HFF-Myc (cell line): ENCODE measurements at regions not wholly inside any gene's neighbourhood (a gene's known extent, or its start where the extent isn't known, plus 50 kb on each side); places are given as distances from the start of the nearest gene placed in this dataset.

Experiments
- DNase-seq: peaks from one replicate; pipeline ENCODE4 v3.0.0-alpha.2; 2011; ENCODE audit warnings: low read depth; ENCODE audit errors: extremely low read depth
- H3K4me3 ChIP-seq: replicated peaks from 2 replicates; pipeline ENCODE4 v1.5.1; 2011; ENCODE audit warnings: low read depth, mild to moderate bottlenecking, control low read depth, low read length
- TF ChIP-seq, protein P1 (sequence below): IDR thresholded peaks from 2 replicates; pipeline ENCODE4 v1.5.1; 2012; ENCODE audit warnings: mild to moderate bottlenecking, low read depth, low read length, control low read depth; ENCODE audit errors: missing control alignments

DNA sequence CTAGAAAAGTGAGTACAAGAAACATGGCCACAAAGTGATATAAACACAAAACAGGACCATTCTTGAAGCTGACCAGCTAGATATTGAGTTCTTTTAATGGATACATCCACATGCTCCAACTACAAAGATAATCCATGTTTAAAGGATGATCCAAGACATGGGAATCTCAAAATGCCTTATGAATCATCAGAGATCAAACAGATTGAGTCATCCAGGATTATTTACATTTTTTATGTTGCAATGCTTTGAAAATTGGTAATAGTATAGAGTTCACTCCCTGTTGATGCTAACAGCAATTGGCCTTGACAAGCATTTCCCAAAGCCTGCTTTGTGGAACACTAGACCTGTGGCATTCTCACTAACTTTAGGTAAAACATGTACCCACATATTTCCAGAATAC lies 293.0 kb upstream of the TBX3 start:
- TF ChIP-seq, protein P1, sequence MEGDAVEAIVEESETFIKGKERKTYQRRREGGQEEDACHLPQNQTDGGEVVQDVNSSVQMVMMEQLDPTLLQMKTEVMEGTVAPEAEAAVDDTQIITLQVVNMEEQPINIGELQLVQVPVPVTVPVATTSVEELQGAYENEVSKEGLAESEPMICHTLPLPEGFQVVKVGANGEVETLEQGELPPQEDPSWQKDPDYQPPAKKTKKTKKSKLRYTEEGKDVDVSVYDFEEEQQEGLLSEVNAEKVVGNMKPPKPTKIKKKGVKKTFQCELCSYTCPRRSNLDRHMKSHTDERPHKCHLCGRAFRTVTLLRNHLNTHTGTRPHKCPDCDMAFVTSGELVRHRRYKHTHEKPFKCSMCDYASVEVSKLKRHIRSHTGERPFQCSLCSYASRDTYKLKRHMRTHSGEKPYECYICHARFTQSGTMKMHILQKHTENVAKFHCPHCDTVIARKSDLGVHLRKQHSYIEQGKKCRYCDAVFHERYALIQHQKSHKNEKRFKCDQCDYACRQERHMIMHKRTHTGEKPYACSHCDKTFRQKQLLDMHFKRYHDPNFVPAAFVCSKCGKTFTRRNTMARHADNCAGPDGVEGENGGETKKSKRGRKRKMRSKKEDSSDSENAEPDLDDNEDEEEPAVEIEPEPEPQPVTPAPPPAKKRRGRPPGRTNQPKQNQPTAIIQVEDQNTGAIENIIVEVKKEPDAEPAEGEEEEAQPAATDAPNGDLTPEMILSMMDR = no peak
- DNase-seq = no peak
- H3K4me3 ChIP-seq = no peak overlapping the region

DNA sequence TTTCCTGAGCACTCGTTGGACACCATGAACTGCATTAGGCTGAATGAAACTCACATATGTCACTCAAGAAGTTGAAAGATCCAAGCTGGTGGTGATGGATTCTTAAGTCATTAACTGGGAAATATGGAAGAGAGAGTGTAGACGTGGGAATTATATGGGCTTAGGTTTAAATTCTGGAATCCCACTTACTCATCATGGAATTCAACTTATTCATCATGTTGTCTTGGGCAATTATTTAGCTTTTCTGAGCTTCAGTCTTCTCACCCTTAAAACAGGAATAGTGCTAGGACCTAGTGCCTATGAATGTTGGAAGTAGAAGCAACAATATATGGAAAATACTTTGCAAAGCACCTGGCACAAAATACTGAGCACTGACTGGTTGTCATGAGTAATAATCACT lies 292.4 kb upstream of the TBX3 start:
- TF ChIP-seq, protein P1 = no peak
- no peak overlapping the region for H3K4me3 ChIP-seq
- DNase-seq = no peak

DNA sequence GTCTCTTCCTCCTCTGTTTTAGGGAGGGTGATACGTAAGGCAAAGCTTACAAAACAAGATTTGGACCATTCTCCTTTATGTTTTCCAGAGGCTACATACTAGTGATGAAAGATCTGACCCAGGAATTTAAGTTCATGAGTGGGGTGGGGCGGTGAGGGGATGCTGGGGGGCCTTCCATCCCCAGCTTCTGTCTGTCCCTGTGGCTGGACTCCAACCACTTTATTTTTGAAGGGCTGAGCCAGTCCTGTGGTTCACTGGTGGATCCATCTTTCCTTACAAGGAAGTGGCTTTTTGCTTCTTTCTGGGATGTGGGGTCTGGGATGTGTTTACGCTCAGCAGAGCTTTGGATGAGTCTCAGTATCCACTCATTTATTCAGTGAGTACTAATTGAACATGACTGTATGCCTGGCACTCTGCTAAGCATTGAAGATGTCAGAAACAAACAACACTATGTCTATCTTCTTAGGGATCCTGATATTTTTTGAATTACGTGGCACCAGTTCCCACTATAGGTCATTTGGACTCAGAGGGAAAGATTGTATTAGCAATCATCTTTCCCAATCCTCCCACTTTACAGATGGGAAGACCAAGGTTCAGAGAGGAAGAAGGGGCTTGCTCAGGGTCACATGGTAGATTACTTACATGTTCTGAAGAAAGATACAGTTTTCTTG lies 291.8 kb upstream of the TBX3 start:
- no peak for DNase-seq
- H3K4me3 ChIP-seq = no peak overlapping the region
- TF ChIP-seq, protein P1 = no peak

DNA sequence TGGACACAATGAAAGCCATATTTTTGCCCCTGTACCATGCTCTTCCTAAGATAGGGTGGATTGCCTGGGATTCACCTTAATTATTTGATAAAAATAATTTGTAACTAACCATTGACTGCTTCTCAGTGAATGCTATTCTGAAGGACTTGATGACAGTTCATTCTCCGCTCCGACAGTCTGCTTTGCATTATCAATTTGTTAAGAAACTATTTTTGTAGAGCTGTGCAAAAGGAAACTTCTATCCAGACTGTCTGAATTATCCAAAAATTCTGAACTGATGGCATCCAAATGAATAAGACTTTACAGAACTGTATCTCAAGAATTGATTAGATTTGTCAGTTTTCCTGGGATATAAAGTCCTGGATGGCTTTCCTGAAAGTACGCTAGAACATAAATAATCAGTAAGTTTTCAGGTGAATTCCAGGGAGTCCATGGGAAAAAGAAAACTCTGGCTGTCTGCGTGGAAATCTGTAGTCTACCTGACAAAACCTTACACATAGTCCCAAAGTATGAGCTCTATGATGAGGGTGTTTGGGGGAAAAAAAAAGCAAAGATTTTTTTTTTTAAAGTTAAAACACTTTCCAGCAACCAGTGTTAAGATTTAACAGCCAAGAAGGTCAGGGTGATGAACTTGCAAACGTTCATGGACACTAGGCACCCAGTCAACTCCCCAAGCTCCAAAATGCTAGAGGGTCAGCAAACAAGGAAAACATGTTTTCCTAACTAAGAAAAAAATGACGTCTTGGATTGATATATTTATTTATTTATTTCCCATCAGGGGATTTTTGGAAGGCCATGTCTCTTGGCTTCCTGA lies 291.1 kb upstream of the TBX3 start:
- no peak overlapping the region for H3K4me3 ChIP-seq
- TF ChIP-seq, protein P1 = no peak
- no peak for DNase-seq

DNA sequence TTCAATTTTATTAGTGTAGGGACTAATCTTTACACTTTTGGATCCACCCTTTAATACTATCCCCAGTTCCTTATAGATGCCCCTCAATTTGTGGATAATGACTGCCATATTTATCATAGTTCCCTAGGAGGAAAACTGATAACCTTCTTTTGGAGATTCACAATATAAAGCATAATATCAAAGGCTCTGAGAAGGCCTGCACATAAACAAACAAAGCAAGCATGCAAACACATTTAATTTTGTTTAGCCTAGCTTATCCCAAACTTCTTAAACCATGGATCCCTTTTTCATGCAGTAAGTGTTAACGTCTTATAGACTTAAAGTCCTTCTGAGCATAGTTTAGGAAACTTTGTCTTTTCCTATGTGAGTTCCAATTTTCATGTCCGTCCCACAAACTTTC lies 290.4 kb upstream of the TBX3 start:
- DNase-seq = no peak
- no peak overlapping the region for H3K4me3 ChIP-seq
- TF ChIP-seq, protein P1 = no peak

DNA sequence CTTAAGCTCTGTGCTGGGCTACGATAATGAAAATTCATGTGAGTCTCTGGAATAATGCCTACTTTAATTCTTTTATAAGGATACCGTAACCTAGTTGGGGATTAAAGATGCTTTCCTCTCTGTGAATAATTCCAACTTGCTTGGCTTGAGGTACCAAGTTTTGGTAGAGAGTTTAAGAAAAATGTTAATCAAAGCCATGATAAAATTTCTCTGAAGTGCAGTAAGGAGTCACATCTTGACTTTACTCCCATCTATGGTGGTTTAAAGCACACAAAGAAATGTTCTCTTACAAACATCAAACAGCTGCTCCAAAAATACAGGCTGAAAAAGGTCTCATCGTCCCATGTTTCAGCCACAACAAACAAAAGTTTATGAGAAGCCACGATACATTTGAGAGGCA lies 284.8 kb upstream of the TBX3 start:
- no peak for DNase-seq
- no peak overlapping the region for H3K4me3 ChIP-seq
- TF ChIP-seq, protein P1 = no peak
